ENCODE measurements at regions not wholly inside any gene's neighbourhood (a gene's known extent, or its start where the extent isn't known, plus 50 kb on each side); places are given as distances from the start of the nearest gene placed in this dataset.
"Not testable (repeated sequence)": the region's sequence is repeated elsewhere in the genome, so short reads cannot be mapped to it uniquely, and the experiment has no call there.

DNA sequence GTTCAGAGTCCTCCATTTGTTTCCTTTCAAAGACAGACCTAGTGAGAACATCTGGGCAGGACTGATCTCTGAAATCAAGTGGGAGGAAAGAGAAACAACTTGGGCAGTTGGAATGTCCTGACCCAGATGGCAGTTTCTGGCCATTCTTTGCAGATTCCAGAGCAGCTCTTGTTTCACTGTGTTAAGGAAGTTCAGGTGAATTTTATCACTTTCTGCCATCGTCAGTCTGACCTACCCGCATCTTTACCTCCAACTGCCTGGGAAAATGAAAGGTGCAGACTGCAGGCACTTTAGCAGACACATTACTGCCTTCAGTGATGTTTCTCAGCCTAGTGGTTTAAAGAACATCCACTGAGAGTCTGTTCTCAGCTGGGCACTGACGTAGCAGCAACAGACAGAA lies 216.2 kb downstream of the CEP135 start:
- ATAC-seq (no peak), DNase-seq (ENCODE audit: low spot score) (no peak)
- intact Hi-C loops (cut with DNase I), result no loop called here

DNA sequence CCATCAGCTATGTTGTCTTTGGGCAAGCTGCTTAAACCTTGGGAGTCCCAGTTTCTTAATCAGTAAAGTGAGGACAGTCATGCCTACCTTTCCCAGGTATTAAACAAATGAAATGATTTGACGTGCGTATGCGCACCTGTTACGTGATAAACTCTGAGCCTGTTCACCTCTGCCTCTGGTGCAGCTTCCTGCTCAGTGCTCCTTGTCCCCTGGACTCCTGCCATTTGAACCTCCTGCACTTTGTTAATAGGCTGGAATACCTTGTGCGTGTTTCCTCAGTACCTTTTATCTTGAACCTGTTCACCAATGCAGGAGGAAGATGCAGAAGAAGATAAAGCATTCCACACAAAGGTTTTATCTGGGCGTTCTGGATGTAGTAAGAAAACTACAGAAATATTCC lies 211.9 kb downstream of the CEP135 start:
- ATAC-seq (no peak), DNase-seq (ENCODE audit: low spot score) (no peak)
- intact Hi-C loops (cut with DNase I), result no loop called here

GRCh38 chr4:56158483-56158882 lies 209.7 kb downstream of the CEP135 start:
- ATAC-seq (no peak), DNase-seq (ENCODE audit: low spot score) (no peak)
- intact Hi-C loops (cut with DNase I), result no loop called here

GRCh38 chr4:56156141-56156540 lies 207.4 kb downstream of the CEP135 start:
- ATAC-seq, result no peak
- intact Hi-C loops (cut with DNase I), result no loop called here
- DNase-seq (ENCODE audit: low spot score), result no peak

- intact Hi-C loops (cut with DNase I), result no loop called here
- ATAC-seq, result no peak
- no peak for DNase-seq (ENCODE audit: low spot score)
These were observed 206.7 kb downstream of the CEP135 start for GRCh38 chr4:56155432-56155831.

GRCh38 chr4:56149591-56149990 lies 200.8 kb downstream of the CEP135 start:
- DNase-seq (ENCODE audit: low spot score) (no peak), ATAC-seq (no peak)
- intact Hi-C loops (cut with DNase I), result no loop called here

GRCh38 chr4:56148428-56148827 lies 199.7 kb downstream of the CEP135 start:
- ATAC-seq (no peak), DNase-seq (ENCODE audit: low spot score) (no peak)
- intact Hi-C loops (cut with DNase I), result no loop called here

DNA sequence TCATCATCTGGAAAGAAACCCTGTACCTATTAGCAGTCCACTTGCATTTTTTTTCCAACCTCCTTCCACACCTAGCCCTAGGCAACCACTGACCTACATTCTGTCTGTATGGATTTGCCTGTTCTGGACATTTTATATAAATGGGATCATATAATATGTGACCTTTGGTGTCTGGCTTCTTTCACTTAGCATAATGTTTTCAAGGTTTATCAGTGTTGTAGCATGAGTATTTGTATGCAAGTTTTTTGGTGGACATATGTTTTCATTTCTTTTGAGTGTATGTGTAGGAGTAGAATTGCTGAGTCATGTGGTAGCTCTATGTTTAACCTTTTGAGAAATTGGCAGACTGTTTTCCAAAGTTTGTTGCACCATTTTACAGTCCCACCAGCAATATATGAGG lies 198.6 kb downstream of the CEP135 start:
- intact Hi-C loops (cut with DNase I), result no loop called here
- ATAC-seq (no peak), DNase-seq (ENCODE audit: low spot score) (no peak)

- intact Hi-C loops (cut with DNase I), result no loop called here
- DNase-seq (ENCODE audit: low spot score) (no peak), ATAC-seq (no peak)
These were observed 198.2 kb downstream of the CEP135 start for GRCh38 chr4:56146956-56147355.

DNA sequence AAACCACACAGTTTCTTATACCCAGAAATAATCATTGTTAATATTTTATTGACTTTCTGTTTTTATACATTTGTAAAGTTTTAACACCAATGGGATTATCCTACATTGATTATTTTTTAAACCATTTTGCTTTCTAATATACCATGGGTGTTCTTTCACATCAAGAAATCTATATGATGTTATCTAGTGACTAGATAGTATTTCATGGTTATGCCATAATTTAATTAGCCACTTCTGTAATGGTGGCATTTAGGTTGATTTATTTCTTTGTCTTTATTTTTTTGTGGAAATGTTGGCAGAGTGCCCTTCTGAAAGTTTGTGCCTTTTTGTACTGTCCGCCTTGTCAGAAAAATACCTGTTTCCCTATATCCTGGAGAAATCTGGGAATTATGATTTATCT lies 193.3 kb downstream of the CEP135 start:
- DNase-seq (ENCODE audit: low spot score) (no peak), ATAC-seq (no peak)
- intact Hi-C loops (cut with DNase I), result no loop called here

GRCh38 chr4:56139241-56139827 lies 190.6 kb downstream of the CEP135 start:
- DNase-seq (ENCODE audit: low spot score) (no peak), ATAC-seq (no peak)
- intact Hi-C loops (cut with DNase I), result no loop called here

- DNase-seq (ENCODE audit: low spot score); ATAC-seq; intact Hi-C loops (cut with DNase I): not testable (repeated sequence)
These were observed 186.1 kb downstream of the CEP135 start for GRCh38 chr4:56134834-56135233.

- DNase-seq (ENCODE audit: low spot score), result no peak
- no peak for ATAC-seq
- intact Hi-C loops (cut with DNase I), result no loop called here
These were observed 185.5 kb downstream of the CEP135 start for GRCh38 chr4:56134266-56134665.

DNA sequence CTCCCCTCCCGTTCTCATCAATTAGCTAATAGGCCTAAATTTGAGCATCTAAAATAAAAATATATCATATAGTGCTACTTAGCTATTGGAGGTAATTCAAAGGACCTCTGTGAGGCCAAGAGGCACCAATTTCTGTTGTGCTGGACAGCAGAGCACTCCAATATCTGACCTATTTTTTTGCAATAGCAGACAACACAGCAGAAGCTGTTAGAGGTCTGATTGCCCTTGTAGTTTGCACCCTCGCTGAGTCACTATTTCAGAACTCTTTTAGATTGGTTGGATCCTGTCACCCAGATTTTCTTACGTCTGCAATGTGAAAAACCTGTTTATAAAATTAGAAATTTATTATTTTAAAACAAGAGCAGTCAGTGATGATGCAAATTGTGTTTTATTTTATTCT lies 184.1 kb downstream of the CEP135 start:
- intact Hi-C loops (cut with DNase I), result no loop called here
- ATAC-seq, result no peak

DNA sequence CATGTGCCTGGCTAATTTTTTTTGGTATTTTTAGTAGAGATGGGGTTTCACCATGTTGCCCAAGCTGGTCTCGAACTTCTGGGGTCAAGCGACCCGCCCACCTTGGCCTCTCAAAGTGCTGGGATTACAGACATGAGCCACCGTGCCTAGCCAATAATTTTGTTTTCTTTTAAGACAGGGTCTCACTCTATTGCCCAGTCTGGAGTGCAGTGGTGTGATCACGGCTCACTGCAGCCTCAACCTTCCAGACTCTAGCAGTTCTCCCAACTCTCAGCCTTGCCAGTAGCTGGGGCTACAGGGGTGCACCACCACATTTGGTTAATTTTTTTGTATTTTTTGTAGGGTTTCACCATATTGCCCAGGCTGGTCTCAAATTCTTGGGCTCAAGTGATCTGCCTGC lies 183.4 kb downstream of the CEP135 start:
- intact Hi-C loops (cut with DNase I), result not testable (repeated sequence)

More for the DNA sequence above, 184.1 kb downstream of the CEP135 start:
- DNase-seq (ENCODE audit: low spot score), result no peak

GRCh38 chr4:56130606-56131155 lies 181.9 kb downstream of the CEP135 start:
- DNase-seq (ENCODE audit: low spot score) (no peak), ATAC-seq (no peak)
- intact Hi-C loops (cut with DNase I), result no loop called here

More for the DNA sequence above, 183.4 kb downstream of the CEP135 start:
- DNase-seq (ENCODE audit: low spot score); ATAC-seq: not testable (repeated sequence)

DNA sequence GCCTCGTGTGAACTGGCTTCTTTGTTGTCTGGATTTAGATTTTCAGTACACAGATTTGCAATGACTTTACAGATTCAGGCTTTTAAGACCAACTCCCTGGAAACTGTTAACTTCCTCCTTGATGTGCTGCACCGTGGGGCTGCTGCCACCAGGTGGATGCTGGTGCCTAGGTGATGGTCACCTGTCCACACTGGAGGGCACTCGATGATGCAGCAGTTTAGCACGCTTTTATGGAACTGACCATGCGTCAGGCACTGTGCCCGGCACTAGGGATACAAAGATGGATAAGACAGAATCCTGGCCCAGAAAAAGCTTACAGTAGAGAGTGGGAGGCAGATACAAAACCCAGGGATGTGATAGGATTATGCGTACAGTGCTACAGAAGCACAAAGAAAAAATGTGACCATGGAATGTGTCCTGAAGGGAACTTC lies 180.7 kb downstream of the CEP135 start:
- no peak for DNase-seq (ENCODE audit: low spot score)
- ATAC-seq, result no peak
- intact Hi-C loops (cut with DNase I), result no loop called here

DNA sequence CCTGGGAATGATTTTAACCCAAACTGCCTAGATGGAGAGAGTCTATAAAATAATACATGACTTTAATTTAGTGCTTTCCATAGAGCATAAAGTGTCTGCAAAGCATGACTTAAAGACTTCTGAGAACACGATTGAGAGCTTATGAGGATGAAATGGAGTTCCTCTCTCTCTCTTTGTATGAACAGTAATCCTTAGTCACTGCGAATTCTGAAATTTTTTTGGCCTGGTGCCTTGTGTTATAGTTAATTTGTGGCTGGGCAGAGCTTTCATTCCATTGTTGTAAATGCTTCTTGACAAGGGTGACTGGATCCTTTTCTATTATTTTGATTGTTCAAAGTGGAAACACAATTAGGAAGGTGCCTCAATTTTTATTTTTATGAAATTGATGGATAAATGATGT lies 179.5 kb downstream of the CEP135 start:
- intact Hi-C loops (cut with DNase I), result no loop called here
- DNase-seq (ENCODE audit: low spot score) (no peak), ATAC-seq (no peak)

GRCh38 chr4:56127716-56128115 lies 179.0 kb downstream of the CEP135 start:
- ATAC-seq, result no peak
- intact Hi-C loops (cut with DNase I), result no loop called here
- no peak for DNase-seq (ENCODE audit: low spot score)

- no peak for DNase-seq (ENCODE audit: low spot score)
- intact Hi-C loops (cut with DNase I), result no loop called here
- no peak for ATAC-seq
These were observed 174.8 kb downstream of the CEP135 start for GRCh38 chr4:56123547-56123946.

DNA sequence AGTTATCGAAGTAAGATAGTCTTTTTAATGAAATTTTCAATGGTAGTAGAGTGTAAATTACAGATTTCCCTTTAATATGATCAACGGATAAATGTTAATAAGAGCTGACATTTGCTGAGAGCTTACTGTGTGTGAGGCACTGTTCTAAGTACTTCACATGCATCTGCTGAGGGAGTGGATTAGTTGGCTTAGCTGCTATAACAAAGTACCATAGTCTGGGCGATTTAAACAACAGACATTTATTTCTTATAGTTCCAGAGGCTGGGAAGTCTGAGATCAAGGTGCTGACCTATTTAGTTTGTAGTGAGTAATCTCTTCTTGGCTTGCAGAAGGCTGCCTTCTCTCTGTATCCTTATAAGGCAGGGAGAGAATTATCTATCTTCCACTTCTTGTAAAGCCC lies 174.3 kb downstream of the CEP135 start:
- intact Hi-C loops (cut with DNase I), result no loop called here
- no peak for DNase-seq (ENCODE audit: low spot score)

More for the DNA sequence above, 174.3 kb downstream of the CEP135 start:
- ATAC-seq, result no peak
